ENCODE measurements at regions not wholly inside any gene's neighbourhood (a gene's known extent, or its start where the extent isn't known, plus 50 kb on each side); places are given as distances from the start of the nearest gene placed in this dataset.

- TF ChIP-seq CSRNP3 (CRISPR knock-in tag; IDR thresholded peaks at IDR 0.05) (no peak), ZNF8 (CRISPR knock-in tag; IDR thresholded peaks at IDR 0.05) (no peak)
Measured at GRCh38 chr14:55929136-55929535, 189.1 kb upstream of the PELI2 start.

GRCh38 chr14:55930016-55930784 is 188.0 kb upstream of the PELI2 start:
- TF ChIP-seq ZC3H10 (CRISPR knock-in tag; IDR thresholded peaks at IDR 0.05) (no peak), CSRNP3 (CRISPR knock-in tag; IDR thresholded peaks at IDR 0.05) (no peak), CREB5 (CRISPR knock-in tag; IDR thresholded peaks at IDR 0.05; ENCODE audit: low read depth) (no peak), ARNTL (CRISPR knock-in tag; IDR thresholded peaks at IDR 0.05; ENCODE audit: borderline replicate concordance, low read depth) (no peak), OSR1 (CRISPR knock-in tag; IDR thresholded peaks at IDR 0.05) (no peak), ESRRG (CRISPR knock-in tag; IDR thresholded peaks at IDR 0.05) (no peak), ZNF8 (CRISPR knock-in tag; IDR thresholded peaks at IDR 0.05) (no peak), PATZ1 (CRISPR knock-in tag; IDR thresholded peaks at IDR 0.05; ENCODE audit: borderline replicate concordance) (no peak), PPARA (CRISPR knock-in tag; IDR thresholded peaks at IDR 0.05; ENCODE audit: borderline replicate concordance) (no peak), ZNF565 (CRISPR knock-in tag; conservative IDR thresholded peaks at IDR 0.05; ENCODE audit: low read depth) (no peak), TCF4 (CRISPR knock-in tag; IDR thresholded peaks at IDR 0.05; ENCODE audit: borderline replicate concordance) (no peak), SNAI2 (CRISPR knock-in tag; IDR thresholded peaks at IDR 0.05) (no peak), ZNF70 (CRISPR knock-in tag; IDR thresholded peaks at IDR 0.05) (no peak), TOX (CRISPR knock-in tag; IDR thresholded peaks at IDR 0.05; ENCODE audit: borderline replicate concordance) (no peak), GLIS3 (CRISPR knock-in tag; IDR thresholded peaks at IDR 0.05) (no peak), ZFP3 (CRISPR knock-in tag; IDR thresholded peaks at IDR 0.05) (no peak), RARB (CRISPR knock-in tag; IDR thresholded peaks at IDR 0.05) (no peak), POU6F1 (CRISPR knock-in tag; IDR thresholded peaks at IDR 0.05; ENCODE audit: borderline replicate concordance, low read depth) (no peak)
- no peak for ATAC-seq

More at GRCh38 chr14:55929136-55929535, 189.1 kb upstream of the PELI2 start:
- ATAC-seq = no peak

DNA sequence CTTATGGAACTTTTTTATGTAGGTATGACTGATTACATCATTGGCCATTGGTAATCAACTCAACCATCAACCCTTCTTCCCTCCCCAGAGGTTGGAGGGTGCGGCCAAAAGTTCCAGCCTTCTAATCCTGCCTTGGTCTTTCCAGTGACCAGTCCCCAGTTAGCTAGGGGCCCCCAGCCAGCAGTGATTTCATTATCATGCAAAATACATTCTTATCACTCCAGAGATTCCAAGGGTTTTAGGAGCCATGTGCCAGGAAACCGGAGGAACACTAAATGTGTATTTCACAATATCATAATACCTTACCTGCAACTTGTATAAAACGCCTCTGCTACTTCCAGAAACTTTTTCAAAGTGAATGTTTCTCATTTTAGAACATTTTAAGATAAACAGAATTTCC is 181.5 kb upstream of the PELI2 start:
- no peak for ATAC-seq

More for the DNA sequence above, 181.5 kb upstream of the PELI2 start:
- TF ChIP-seq ZC3H10 (CRISPR knock-in tag; IDR thresholded peaks at IDR 0.05) = no peak
- no peak for TF ChIP-seq ZFP30 (CRISPR knock-in tag; IDR thresholded peaks at IDR 0.05)
- TF ChIP-seq PPARA (CRISPR knock-in tag; IDR thresholded peaks at IDR 0.05; ENCODE audit: borderline replicate concordance) = no peak
- TF ChIP-seq OSR1 (CRISPR knock-in tag; IDR thresholded peaks at IDR 0.05) = no peak
- TF ChIP-seq ESRRG (CRISPR knock-in tag; IDR thresholded peaks at IDR 0.05) = no peak
- no peak for TF ChIP-seq TCF4 (CRISPR knock-in tag; IDR thresholded peaks at IDR 0.05; ENCODE audit: borderline replicate concordance)
- TF ChIP-seq BACH2 (CRISPR knock-in tag; IDR thresholded peaks at IDR 0.05; ENCODE audit: borderline replicate concordance) = no peak
- TF ChIP-seq ZNF70 (CRISPR knock-in tag; IDR thresholded peaks at IDR 0.05) = no peak
- TF ChIP-seq SNAI2 (CRISPR knock-in tag; IDR thresholded peaks at IDR 0.05) = no peak
- no peak for TF ChIP-seq ZNF565 (CRISPR knock-in tag; conservative IDR thresholded peaks at IDR 0.05; ENCODE audit: low read depth)
- no peak for TF ChIP-seq ARNTL (CRISPR knock-in tag; IDR thresholded peaks at IDR 0.05; ENCODE audit: borderline replicate concordance, low read depth)
- no peak for TF ChIP-seq CSRNP3 (CRISPR knock-in tag; IDR thresholded peaks at IDR 0.05)

All from SK-N-SH treated with all-trans-retinoic acid at 6 μM for 48 hours (cell line).